IMR-90 (cell line): ENCODE measurements at regions not wholly inside any gene's neighbourhood (a gene's known extent, or its start where the extent isn't known, plus 50 kb on each side); places are given as distances from the start of the nearest gene placed in this dataset.

ENCODE experiments used
- ATAC-seq: fragments of 200-7000 bp; cut with Tn5 transposase; 2 replicates; pipeline ENCODE4 v1.9.1; 2020; ENCODE audit warnings: low read depth, mild to moderate bottlenecking, moderate library complexity
- BruUV-seq: library from RNA; stranded (reverse); fragments of 400-500 nt; replicated peaks from 2 replicates; lab custom pipeline; 2021; lab: Mats Ljungman, UMichigan
- CTCF ChIA-PET: fragments of 300-600 bp; formaldehyde crosslinking; extraction: SDS; loops from one replicate; lab custom pipeline; 2021; ENCODE audit warnings: antibody characterized with exemption; lab: Yijun Ruan, JAX
- POLR2A ChIA-PET: fragments of 300-600 bp; sonication (Branson Sonifier 250); formaldehyde crosslinking; loops from one replicate; lab custom pipeline; 2022; ENCODE audit warnings: antibody characterized with exemption; ENCODE audit not compliant: unreplicated experiment; lab: Charles Lee
- DNase-seq: peaks from one replicate; pipeline ENCODE4 v3.0.0; 2013
- H2AFZ ChIP-seq: replicated peaks from 2 replicates; pipeline ENCODE3; 2013; ENCODE audit warnings: low read length, mild to moderate bottlenecking; ENCODE audit not compliant: poor library complexity
- H2AK5ac ChIP-seq: 2 replicates; pipeline ENCODE4 v1.6.1; 2013; ENCODE audit warnings: low read depth, low read length, inconsistent platforms
- H2AK9ac ChIP-seq: replicated peaks from 2 replicates; pipeline ENCODE3; 2013; ENCODE audit warnings: mild to moderate bottlenecking, low read depth, low read length, moderate library complexity; ENCODE audit not compliant: poor library complexity
- H2BK120ac ChIP-seq: 2 replicates; pipeline ENCODE4 v1.6.1; 2013; ENCODE audit warnings: low read depth, low read length, inconsistent platforms
- H2BK15ac ChIP-seq: 3 replicates; pipeline ENCODE4 v1.6.1; 2013; ENCODE audit warnings: low read depth, low read length, inconsistent platforms
- H2BK20ac ChIP-seq: 2 replicates; pipeline ENCODE4 v1.6.1; 2013; ENCODE audit warnings: low read depth, mild to moderate bottlenecking, inconsistent platforms, low read length, moderate library complexity
- H2BK5ac ChIP-seq: 2 replicates; pipeline ENCODE4 v1.6.1; 2013; ENCODE audit warnings: mild to moderate bottlenecking, low read depth, low read length, inconsistent platforms; ENCODE audit not compliant: poor library complexity, severe bottlenecking
- H3K14ac ChIP-seq: replicated peaks from 2 replicates; pipeline ENCODE4 v1.6.1; 2013; ENCODE audit warnings: low read depth, low read length, inconsistent platforms
- H3K18ac ChIP-seq: 2 replicates; pipeline ENCODE4 v1.6.1; 2013; ENCODE audit warnings: low read depth, low read length, control low read depth
- H3K23ac ChIP-seq: 2 replicates; pipeline ENCODE4 v1.6.1; 2013; ENCODE audit warnings: low read depth, low read length, inconsistent platforms
- H3K27ac ChIP-seq: 2 replicates; pipeline ENCODE4 v1.5.1; 2013; ENCODE audit warnings: mild to moderate bottlenecking, control low read depth, low read length; ENCODE audit not compliant: insufficient read depth
- H3K27me3 ChIP-seq: 2 replicates; pipeline ENCODE4 v1.6.1; 2013; ENCODE audit warnings: low read length; ENCODE audit not compliant: control insufficient read depth, insufficient read depth
- H3K36me3 ChIP-seq: 2 replicates; pipeline ENCODE4 v1.6.1; 2013; ENCODE audit warnings: low read length, mixed read lengths; ENCODE audit not compliant: control insufficient read depth, insufficient read depth
- H3K4ac ChIP-seq: 2 replicates; pipeline ENCODE4 v1.6.1; 2013; ENCODE audit warnings: low read depth, low read length, inconsistent platforms
- H3K4me1 ChIP-seq: 2 replicates; pipeline ENCODE4 v1.6.1; 2013; ENCODE audit warnings: low read length, mixed read lengths; ENCODE audit not compliant: control insufficient read depth, insufficient read depth
- H3K4me2 ChIP-seq: 2 replicates; pipeline ENCODE4 v1.6.1; 2013; ENCODE audit warnings: low read depth, mild to moderate bottlenecking, control low read depth, low read length, moderate library complexity
- H3K4me3 ChIP-seq: 2 replicates; pipeline ENCODE4 v1.5.1; 2013; ENCODE audit warnings: low read depth, mild to moderate bottlenecking, control low read depth, low read length, moderate library complexity; ENCODE audit not compliant: insufficient read depth
- H3K56ac ChIP-seq: 2 replicates; pipeline ENCODE4 v1.6.1; 2013; ENCODE audit warnings: low read length, inconsistent platforms; ENCODE audit not compliant: insufficient read depth; ENCODE audit errors: extremely low read depth
- H3K79me1 ChIP-seq, 2 experiments: 2 replicates each; pipeline ENCODE4 v1.6.1; 2013; ENCODE audit warnings: low read length in 2 of 2, inconsistent platforms in 1 of 2, low read depth in 1 of 2
- H3K9ac ChIP-seq: 2 replicates; pipeline ENCODE4 v1.6.1; 2013; ENCODE audit warnings: low read depth, low read length, control low read depth
- H3K9me1 ChIP-seq: 2 replicates; pipeline ENCODE4 v1.6.1; 2013; ENCODE audit warnings: low read length, inconsistent platforms; ENCODE audit not compliant: insufficient read depth
- H3K9me3 ChIP-seq: 2 replicates; pipeline ENCODE4 v1.6.1; 2013; ENCODE audit warnings: low read length; ENCODE audit not compliant: control insufficient read depth, insufficient read depth
- H4K20me1 ChIP-seq: 2 replicates; pipeline ENCODE4 v1.6.1; 2013; ENCODE audit warnings: low read length, inconsistent platforms; ENCODE audit not compliant: insufficient read depth
- H4K5ac ChIP-seq: 2 replicates; pipeline ENCODE4 v1.6.1; 2013; ENCODE audit warnings: mild to moderate bottlenecking, low read depth, low read length, control low read depth
- H4K8ac ChIP-seq, 2 experiments: 2 replicates each; pipeline ENCODE4 v1.6.1; 2013; ENCODE audit warnings: low read depth in 2 of 2, low read length in 2 of 2, control low read depth in 1 of 2, inconsistent platforms in 1 of 2
- H4K91ac ChIP-seq: 2 replicates; pipeline ENCODE4 v1.6.1; 2013; ENCODE audit warnings: low read depth, low read length, inconsistent platforms; ENCODE audit not compliant: insufficient read depth
- BHLHE40 ChIP-seq: fragments of 150-350 bp; IDR thresholded peaks from 2 replicates; pipeline ENCODE4 v1.6.1; 2016; ENCODE audit warnings: mild to moderate bottlenecking, low read depth, low read length
- CEBPB ChIP-seq: IDR thresholded peaks from 2 replicates; pipeline ENCODE4 v1.6.1; 2012; ENCODE audit warnings: low read depth, low read length, improper control_type of control experiment
- CHD1 ChIP-seq: IDR thresholded peaks from 2 replicates; pipeline ENCODE4 v1.6.1; 2012; ENCODE audit warnings: low read depth, low read length, improper control_type of control experiment
- ELK1 ChIP-seq: fragments of 150-350 bp; IDR thresholded peaks from 2 replicates; pipeline ENCODE4 v1.6.1; 2016; ENCODE audit warnings: low read depth, mild to moderate bottlenecking, low read length, moderate library complexity, borderline replicate concordance
- FOS ChIP-seq: fragments of 150-350 bp; IDR thresholded peaks from 2 replicates; pipeline ENCODE4 v1.6.1; 2016; ENCODE audit warnings: low read depth, low read length
- MAFK ChIP-seq: IDR thresholded peaks from 2 replicates; pipeline ENCODE4 v1.6.1; 2012; ENCODE audit warnings: low read depth, low read length, improper control_type of control experiment
- MAZ ChIP-seq: IDR thresholded peaks from 2 replicates; pipeline ENCODE4 v1.6.1; 2012; ENCODE audit warnings: low read depth, mild to moderate bottlenecking, low read length, improper control_type of control experiment, moderate library complexity, borderline replicate concordance
- MXI1 ChIP-seq: IDR thresholded peaks from 2 replicates; pipeline ENCODE4 v1.6.1; 2012; ENCODE audit warnings: low read depth, mild to moderate bottlenecking, low read length, moderate library complexity, borderline replicate concordance
- NFE2L2 ChIP-seq: fragments of 150-350 bp; IDR thresholded peaks from 2 replicates; pipeline ENCODE4 v1.6.1; 2016; ENCODE audit warnings: low read depth, mild to moderate bottlenecking, low read length
- POLR2A ChIP-seq: IDR thresholded peaks from 2 replicates; pipeline ENCODE4 v1.6.1; 2012; ENCODE audit warnings: mild to moderate bottlenecking, low read depth, low read length
- RAD21 ChIP-seq: IDR thresholded peaks from 2 replicates; pipeline ENCODE4 v1.6.1; 2012; ENCODE audit warnings: low read length, improper control_type of control experiment
- RCOR1 ChIP-seq: IDR thresholded peaks from 2 replicates; pipeline ENCODE4 v1.6.1; 2012; ENCODE audit warnings: mild to moderate bottlenecking, low read length, improper control_type of control experiment; ENCODE audit not compliant: insufficient replicate concordance
- RFX5 ChIP-seq: IDR thresholded peaks from 2 replicates; pipeline ENCODE4 v1.8.0; 2012; ENCODE audit warnings: low read depth, mild to moderate bottlenecking, low read length, moderate library complexity
- SMC3 ChIP-seq: fragments of 150-350 bp; IDR thresholded peaks from 2 replicates; pipeline ENCODE4 v1.6.1; 2016; ENCODE audit warnings: low read depth, mild to moderate bottlenecking, antibody characterized with exemption, low read length, moderate library complexity
- WGBS, 2 experiments: methylation state at CpG; one replicate each; pipeline versions ENCODE4 v1.1.5 to v1.1.7; 2013; ENCODE audit warnings: missing lambda C conversion rate in 2 of 2; ENCODE audit not compliant: insufficient read length in 1 of 2; ENCODE audit errors: extremely low coverage in 2 of 2; 5-methylcytosine and 5-hydroxymethylcytosine counted together
- dilution Hi-C: fragments of 300-500 bp; cut with HindIII; formaldehyde crosslinking; loops from one replicate; pipeline ENCODE4 v1.14.3; 2018; ENCODE audit warnings: low sequenced_read_pairs; ENCODE audit not compliant: unreplicated experiment
- in situ Hi-C: fragments of 300-500 bp; cut with MboI; formaldehyde crosslinking; loops from 3 replicates; pipeline ENCODE4 v1.14.3; 2019; ENCODE audit warnings: low sequenced_read_pairs, inconsistent platforms, mixed read lengths
- intact Hi-C: fragments of 100-400 bp; cut with micrococcal nuclease; formaldehyde crosslinking; loops from 2 replicates; pipeline ENCODE4 v1.10.0; 2022
- TF ChIP-seq, protein P1 (sequence below): fragments of 150-350 bp; IDR thresholded peaks from 2 replicates; pipeline ENCODE4 v1.6.1; 2017; ENCODE audit warnings: mild to moderate bottlenecking, antibody characterized with exemption, low read length, low read depth
- TF ChIP-seq, protein P2 (sequence below): conservative IDR thresholded peaks from 2 replicates; pipeline ENCODE4 v1.5.1; 2012; ENCODE audit warnings: mild to moderate bottlenecking, low read depth, low read length, improper control_type of control experiment

DNA sequence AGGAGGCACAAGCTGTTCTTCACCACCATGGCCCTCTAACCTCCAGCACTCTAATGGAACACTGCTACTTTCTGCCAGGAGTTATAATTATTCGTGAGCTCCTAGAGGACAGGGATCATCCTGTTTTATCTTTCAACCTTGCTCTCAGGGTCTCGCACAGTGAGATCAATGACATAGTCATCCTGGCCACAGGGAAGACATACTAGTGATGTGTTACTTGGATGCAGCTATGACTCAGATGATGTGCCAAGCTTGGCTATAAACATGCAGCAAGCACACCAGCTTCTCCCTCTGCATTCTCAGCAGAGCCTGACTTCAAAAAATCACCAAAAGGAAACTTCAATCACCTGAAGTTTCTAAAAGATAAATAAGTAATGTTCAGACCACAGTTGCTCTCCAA, 203.8 kb upstream of the HES1 start:
- no peak for DNase-seq
- intact Hi-C loops, result no loop called here

More for the DNA sequence above, 203.8 kb upstream of the HES1 start:
- H2BK20ac ChIP-seq, result no peak overlapping the region
- H3K23ac ChIP-seq, result no peak overlapping the region
- dilution Hi-C loops (no loop called here), in situ Hi-C loops (no loop called here)
- no peak overlapping the region for H3K56ac ChIP-seq
- no peaks in the 10 kb centered on the region for H4K20me1 ChIP-seq
- H3K4me3 ChIP-seq, result no peak overlapping the region
- no peak overlapping the region for H3K9ac ChIP-seq
- no peak overlapping the region for H2BK15ac ChIP-seq
- H4K5ac ChIP-seq, result no peak overlapping the region
- H2AK5ac ChIP-seq, result no peak overlapping the region
- H3K18ac ChIP-seq, result no peak overlapping the region
- H3K14ac ChIP-seq, result no peak overlapping the region
- H3K9me1 ChIP-seq, result no peaks in the 10 kb centered on the region
- H2BK120ac ChIP-seq, result no peak overlapping the region
- no peak overlapping the region for H2BK5ac ChIP-seq
- peaks cover 11% of the 10 kb centered on the region for H3K27me3 ChIP-seq
- TF ChIP-seq MAFK (no peak), RFX5 (no peak), POLR2A (no peak), SMC3 (no peak), RCOR1 (no peak), FOS (no peak), NFE2L2 (no peak), RAD21 (no peak), CEBPB (no peak), BHLHE40 (no peak), MAZ (no peak), ELK1 (no peak), CHD1 (no peak), MXI1 (no peak)
- TF ChIP-seq, protein P1, sequence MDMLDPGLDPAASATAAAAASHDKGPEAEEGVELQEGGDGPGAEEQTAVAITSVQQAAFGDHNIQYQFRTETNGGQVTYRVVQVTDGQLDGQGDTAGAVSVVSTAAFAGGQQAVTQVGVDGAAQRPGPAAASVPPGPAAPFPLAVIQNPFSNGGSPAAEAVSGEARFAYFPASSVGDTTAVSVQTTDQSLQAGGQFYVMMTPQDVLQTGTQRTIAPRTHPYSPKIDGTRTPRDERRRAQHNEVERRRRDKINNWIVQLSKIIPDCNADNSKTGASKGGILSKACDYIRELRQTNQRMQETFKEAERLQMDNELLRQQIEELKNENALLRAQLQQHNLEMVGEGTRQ, result no peak
- TF ChIP-seq, protein P2, sequence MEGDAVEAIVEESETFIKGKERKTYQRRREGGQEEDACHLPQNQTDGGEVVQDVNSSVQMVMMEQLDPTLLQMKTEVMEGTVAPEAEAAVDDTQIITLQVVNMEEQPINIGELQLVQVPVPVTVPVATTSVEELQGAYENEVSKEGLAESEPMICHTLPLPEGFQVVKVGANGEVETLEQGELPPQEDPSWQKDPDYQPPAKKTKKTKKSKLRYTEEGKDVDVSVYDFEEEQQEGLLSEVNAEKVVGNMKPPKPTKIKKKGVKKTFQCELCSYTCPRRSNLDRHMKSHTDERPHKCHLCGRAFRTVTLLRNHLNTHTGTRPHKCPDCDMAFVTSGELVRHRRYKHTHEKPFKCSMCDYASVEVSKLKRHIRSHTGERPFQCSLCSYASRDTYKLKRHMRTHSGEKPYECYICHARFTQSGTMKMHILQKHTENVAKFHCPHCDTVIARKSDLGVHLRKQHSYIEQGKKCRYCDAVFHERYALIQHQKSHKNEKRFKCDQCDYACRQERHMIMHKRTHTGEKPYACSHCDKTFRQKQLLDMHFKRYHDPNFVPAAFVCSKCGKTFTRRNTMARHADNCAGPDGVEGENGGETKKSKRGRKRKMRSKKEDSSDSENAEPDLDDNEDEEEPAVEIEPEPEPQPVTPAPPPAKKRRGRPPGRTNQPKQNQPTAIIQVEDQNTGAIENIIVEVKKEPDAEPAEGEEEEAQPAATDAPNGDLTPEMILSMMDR, result no peak
- ChIA-PET CTCF (no interaction called here), POLR2A (no interaction called here)
- BruUV-seq, result no TSS peak
- no peak overlapping the region for H4K91ac ChIP-seq
- H2AK9ac ChIP-seq, result no peak overlapping the region
- no peak overlapping the region for H3K4me2 ChIP-seq
- H2AFZ ChIP-seq, result no peak overlapping the region
- no peaks in the 10 kb centered on the region for H3K79me1 ChIP-seq
- H4K8ac ChIP-seq, result no peak overlapping the region
- H3K4me1 ChIP-seq, result no peaks in the 10 kb centered on the region
- H3K27ac ChIP-seq, result no peak overlapping the region
- no peaks in the 10 kb centered on the region for H3K9me3 ChIP-seq
- ATAC-seq, result no peak
- H3K4ac ChIP-seq, result no peak overlapping the region
- no CpG with 5 or more reads among the region's 2 CpGs for WGBS, 2 experiments
- H3K36me3 ChIP-seq, result no peaks in the 10 kb centered on the region
